ENCODE measurements at regions not wholly inside any gene's neighbourhood (a gene's known extent, or its start where the extent isn't known, plus 50 kb on each side); places are given as distances from the start of the nearest gene placed in this dataset.

DNA sequence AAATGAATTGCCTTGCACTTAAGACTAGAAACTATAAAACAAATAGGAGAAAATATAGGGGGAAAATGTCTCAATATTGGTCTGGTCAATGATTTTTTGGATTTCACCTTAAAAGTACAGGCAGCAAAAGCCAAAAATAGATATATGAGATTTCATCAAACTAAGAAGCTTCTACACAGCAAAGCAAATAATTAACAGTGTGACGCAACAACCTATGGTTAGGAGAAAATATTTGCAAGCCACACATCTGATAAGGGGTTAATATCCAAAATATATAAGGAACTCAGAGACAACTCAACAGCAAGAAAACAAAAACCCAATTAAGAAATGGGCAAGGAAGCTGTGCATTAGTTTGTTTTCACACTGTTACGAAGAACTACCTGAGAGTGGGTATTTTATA, 89.1 kb downstream of the MAIP1 start:
- TF ChIP-seq, protein P1, sequence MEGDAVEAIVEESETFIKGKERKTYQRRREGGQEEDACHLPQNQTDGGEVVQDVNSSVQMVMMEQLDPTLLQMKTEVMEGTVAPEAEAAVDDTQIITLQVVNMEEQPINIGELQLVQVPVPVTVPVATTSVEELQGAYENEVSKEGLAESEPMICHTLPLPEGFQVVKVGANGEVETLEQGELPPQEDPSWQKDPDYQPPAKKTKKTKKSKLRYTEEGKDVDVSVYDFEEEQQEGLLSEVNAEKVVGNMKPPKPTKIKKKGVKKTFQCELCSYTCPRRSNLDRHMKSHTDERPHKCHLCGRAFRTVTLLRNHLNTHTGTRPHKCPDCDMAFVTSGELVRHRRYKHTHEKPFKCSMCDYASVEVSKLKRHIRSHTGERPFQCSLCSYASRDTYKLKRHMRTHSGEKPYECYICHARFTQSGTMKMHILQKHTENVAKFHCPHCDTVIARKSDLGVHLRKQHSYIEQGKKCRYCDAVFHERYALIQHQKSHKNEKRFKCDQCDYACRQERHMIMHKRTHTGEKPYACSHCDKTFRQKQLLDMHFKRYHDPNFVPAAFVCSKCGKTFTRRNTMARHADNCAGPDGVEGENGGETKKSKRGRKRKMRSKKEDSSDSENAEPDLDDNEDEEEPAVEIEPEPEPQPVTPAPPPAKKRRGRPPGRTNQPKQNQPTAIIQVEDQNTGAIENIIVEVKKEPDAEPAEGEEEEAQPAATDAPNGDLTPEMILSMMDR (IDR thresholded peaks at IDR 0.05; ENCODE audit: low read length) = no peak
- TF ChIP-seq EZH2phosphoT487 (IDR thresholded peaks at IDR 0.05; ENCODE audit: low read length) = no peak
- TF ChIP-seq EZH2 (optimal IDR thresholded peaks at IDR 0.05; ENCODE audit: low read depth, low read length) = no peak
